WERI-Rb-1 (cell line): ENCODE measurements at regions not wholly inside any gene's neighbourhood (a gene's known extent, or its start where the extent isn't known, plus 50 kb on each side); places are given as distances from the start of the nearest gene placed in this dataset.
"Not testable (repeated sequence)": the region's sequence is repeated elsewhere in the genome, so short reads cannot be mapped to it uniquely, and the experiment has no call there.

Experiments used
- DNase-seq: peaks from one replicate; pipeline ENCODE4 v3.0.0-alpha.2; 2020
- H3K27ac ChIP-seq: fragments of 250-450 bp; sonication (Bioruptor Pico); 2 replicates; pipeline ENCODE4 v1.5.1; 2020; ENCODE audit warnings: mild to moderate bottlenecking, moderate library complexity
- H3K27me3 ChIP-seq: fragments of 250-450 bp; sonication (Bioruptor Pico); 2 replicates; pipeline ENCODE4 v1.5.1; 2021; ENCODE audit warnings: mild to moderate bottlenecking, low read depth, moderate library complexity; ENCODE audit not compliant: insufficient read depth, severe bottlenecking
- H3K36me3 ChIP-seq: fragments of 250-450 bp; sonication (Bioruptor Pico); 2 replicates; pipeline ENCODE4 v1.5.1; 2020; ENCODE audit warnings: mild to moderate bottlenecking, moderate library complexity
- H3K4me3 ChIP-seq: 2 replicates; pipeline ENCODE4 v1.5.1; 2011; ENCODE audit warnings: low read depth, mild to moderate bottlenecking, control low read depth, low read length
- H3K9me3 ChIP-seq: fragments of 250-450 bp; sonication (Bioruptor Pico); 2 replicates; pipeline ENCODE4 v1.5.1; 2021; ENCODE audit warnings: mild to moderate bottlenecking, moderate library complexity; ENCODE audit not compliant: severe bottlenecking
- TF ChIP-seq, protein P1 (sequence below): IDR thresholded peaks from 2 replicates; pipeline ENCODE4 v1.5.1; 2011; ENCODE audit warnings: low read depth, mild to moderate bottlenecking, control low read depth, inconsistent platforms, low read length

DNA sequence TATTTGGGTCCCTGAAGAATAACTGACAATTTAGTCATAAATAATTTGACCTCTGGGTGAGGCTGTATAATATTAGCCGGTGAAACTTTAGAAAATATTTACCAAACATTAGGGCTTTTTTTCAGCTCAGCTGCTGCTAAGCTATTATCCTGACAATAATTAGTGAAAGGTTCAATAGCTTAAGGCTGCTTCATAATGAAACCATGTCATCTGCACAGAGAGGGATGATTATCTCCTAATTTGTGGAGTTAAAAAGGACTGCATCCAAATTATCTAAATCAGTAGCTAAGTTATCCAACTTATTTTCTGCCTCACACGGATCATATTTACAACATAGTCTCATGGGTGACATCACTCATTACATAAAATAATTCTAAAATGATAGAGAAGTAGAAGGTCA, 1249.8 kb downstream of the RAPGEF2 start:
- H3K27ac ChIP-seq: no peak overlapping the region
- no peaks in the 10 kb centered on the region for H3K27me3 ChIP-seq
- DNase-seq: no peak
- no peaks in the 10 kb centered on the region for H3K36me3 ChIP-seq
- TF ChIP-seq, protein P1, sequence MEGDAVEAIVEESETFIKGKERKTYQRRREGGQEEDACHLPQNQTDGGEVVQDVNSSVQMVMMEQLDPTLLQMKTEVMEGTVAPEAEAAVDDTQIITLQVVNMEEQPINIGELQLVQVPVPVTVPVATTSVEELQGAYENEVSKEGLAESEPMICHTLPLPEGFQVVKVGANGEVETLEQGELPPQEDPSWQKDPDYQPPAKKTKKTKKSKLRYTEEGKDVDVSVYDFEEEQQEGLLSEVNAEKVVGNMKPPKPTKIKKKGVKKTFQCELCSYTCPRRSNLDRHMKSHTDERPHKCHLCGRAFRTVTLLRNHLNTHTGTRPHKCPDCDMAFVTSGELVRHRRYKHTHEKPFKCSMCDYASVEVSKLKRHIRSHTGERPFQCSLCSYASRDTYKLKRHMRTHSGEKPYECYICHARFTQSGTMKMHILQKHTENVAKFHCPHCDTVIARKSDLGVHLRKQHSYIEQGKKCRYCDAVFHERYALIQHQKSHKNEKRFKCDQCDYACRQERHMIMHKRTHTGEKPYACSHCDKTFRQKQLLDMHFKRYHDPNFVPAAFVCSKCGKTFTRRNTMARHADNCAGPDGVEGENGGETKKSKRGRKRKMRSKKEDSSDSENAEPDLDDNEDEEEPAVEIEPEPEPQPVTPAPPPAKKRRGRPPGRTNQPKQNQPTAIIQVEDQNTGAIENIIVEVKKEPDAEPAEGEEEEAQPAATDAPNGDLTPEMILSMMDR: no peak
- no peak overlapping the region for H3K4me3 ChIP-seq
- H3K9me3 ChIP-seq: no peaks in the 10 kb centered on the region

DNA sequence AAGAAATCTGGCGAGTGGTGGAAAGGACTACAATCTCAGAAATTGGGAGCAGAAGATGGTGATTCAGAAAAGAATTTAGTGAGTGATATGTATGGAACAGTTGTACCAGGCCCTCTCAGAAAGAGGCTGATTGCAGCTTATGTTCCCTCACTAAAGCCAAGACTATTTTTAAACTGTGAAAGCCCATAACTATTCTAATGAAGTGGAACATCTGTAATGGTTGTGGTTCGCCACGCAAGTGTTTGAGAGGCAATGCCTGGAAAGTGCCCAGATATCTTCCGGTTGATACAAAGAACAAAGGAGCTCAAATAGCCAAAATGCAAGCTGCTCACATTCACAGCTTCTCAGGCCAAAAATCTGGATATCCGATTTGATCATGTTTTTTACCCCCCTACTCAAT, 1250.7 kb downstream of the RAPGEF2 start:
- H3K36me3 ChIP-seq: no peaks in the 10 kb centered on the region
- H3K27ac ChIP-seq: no peak overlapping the region
- H3K4me3 ChIP-seq: no peak overlapping the region
- no peak for DNase-seq
- H3K27me3 ChIP-seq: no peaks in the 10 kb centered on the region
- TF ChIP-seq, protein P1: no peak
- H3K9me3 ChIP-seq: no peaks in the 10 kb centered on the region

DNA sequence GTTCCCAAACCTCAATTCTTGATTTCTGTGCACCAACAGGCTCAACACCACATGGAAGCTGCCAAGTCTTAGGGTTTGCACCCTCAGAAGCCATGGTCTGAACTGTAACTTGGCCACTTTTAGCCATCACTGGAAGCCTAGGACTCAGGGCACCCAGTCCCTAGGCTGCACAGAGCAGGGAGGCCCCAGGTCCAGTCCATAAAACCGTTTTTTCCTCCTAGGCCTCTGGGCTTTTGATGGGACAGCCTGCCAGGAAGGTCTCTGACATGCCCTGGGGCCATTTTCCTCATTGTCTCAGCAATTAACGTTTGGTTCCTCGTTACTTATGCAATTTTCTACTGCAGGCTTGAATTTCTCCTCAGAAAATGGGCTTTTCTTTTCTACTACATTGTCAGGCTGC, 1259.6 kb downstream of the RAPGEF2 start:
- DNase-seq: no peak
- H3K9me3 ChIP-seq: no peaks in the 10 kb centered on the region
- no peaks in the 10 kb centered on the region for H3K27me3 ChIP-seq
- no peaks in the 10 kb centered on the region for H3K36me3 ChIP-seq
- H3K27ac ChIP-seq: no peak overlapping the region
- TF ChIP-seq, protein P1: no peak
- H3K4me3 ChIP-seq: no peak overlapping the region

DNA sequence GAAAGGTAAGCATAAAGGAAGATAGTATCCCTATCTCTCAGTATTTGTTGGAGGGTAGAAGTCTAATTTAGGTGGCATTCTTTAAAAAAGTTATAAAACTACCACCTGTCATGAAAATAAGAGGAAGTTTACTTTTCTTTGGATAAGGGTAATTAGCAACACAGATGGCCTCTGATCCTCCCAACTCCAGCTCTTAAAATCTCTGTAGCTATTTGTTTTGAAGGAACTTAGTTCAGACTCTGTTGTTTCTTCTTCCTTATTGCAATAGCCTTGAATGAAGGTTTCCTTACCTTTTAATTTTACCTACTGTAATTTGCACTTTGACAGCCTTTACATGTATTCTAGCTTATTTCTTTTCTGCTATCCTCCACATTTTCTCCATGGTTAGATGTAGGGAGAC, 1261.3 kb downstream of the RAPGEF2 start:
- H3K36me3 ChIP-seq: no peaks in the 10 kb centered on the region
- H3K9me3 ChIP-seq: no peaks in the 10 kb centered on the region
- TF ChIP-seq, protein P1: no peak
- no peak overlapping the region for H3K4me3 ChIP-seq
- no peak overlapping the region for H3K27ac ChIP-seq
- H3K27me3 ChIP-seq: no peaks in the 10 kb centered on the region
- no peak for DNase-seq

DNA sequence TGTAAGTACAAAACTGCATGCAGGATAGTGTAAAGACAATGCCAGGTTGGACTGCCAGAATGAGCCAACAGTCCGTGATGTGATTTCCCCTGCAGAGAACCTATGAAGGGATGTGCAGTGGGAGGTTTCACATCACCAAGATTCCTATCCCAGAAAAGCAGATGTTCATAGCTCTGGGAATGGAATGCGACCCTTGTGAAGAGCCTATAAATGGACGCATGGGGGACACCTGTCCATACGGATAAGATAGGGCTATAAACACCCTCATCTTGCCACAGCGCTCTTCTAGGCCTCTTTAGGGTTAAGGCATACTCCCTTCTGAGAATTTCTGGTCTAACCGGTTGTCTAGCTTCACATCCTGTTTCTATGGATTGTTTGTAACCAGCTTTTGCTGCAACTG, 1261.8 kb downstream of the RAPGEF2 start:
- not testable (repeated sequence) for H3K27ac ChIP-seq, H3K4me3 ChIP-seq, H3K9me3 ChIP-seq, DNase-seq, H3K27me3 ChIP-seq, H3K36me3 ChIP-seq

DNA sequence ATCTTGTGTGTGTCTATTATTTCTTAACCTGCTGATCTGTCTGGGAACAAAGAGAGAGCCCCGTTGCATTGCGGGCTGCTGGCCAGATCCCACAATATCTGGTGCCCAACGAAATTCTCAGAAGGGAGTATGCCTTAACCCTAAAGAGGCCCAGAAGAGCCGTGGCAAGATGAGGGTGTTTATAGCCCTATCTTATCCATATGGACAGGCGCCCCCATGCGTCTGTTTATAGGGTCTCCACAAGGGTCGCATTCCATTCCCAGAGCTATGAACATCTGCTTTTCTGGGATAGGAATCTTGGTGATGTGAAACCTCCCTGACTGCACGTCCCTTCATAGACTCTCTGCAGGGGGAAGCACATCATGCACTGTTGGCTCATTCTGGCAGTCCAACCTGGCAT, 1262.5 kb downstream of the RAPGEF2 start:
- H3K36me3 ChIP-seq, H3K4me3 ChIP-seq, H3K27me3 ChIP-seq, H3K27ac ChIP-seq, H3K9me3 ChIP-seq, DNase-seq: not testable (repeated sequence)

DNA sequence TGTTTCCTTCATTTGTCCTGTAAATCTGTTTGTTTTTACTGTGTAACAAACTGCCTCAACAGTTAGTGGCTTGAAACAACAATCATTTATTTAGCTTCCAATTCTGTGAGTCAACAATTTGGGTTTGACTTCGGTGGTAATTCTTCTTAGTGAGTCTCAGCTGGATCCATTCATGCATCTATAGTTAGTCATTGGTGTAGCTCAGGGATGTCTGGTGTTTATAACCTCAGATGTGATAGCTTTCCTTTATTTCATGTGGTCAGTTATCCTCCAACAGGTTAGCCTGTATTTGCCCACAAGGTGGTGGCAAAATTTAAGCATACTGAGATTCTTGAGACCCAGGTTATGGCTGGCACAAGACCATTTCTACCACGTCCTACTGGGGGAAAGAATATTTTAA, 1267.2 kb downstream of the RAPGEF2 start:
- Histone ChIP-seq H3K27me3 (no peaks in the 10 kb centered on the region), H3K9me3 (no peaks in the 10 kb centered on the region), H3K36me3 (no peaks in the 10 kb centered on the region), H3K4me3 (no peak overlapping the region), H3K27ac (no peak overlapping the region)
- no peak for DNase-seq
- TF ChIP-seq, protein P1: no peak
